Caco-2 (cell line): ENCODE measurements at regions not wholly inside any gene's neighbourhood (a gene's known extent, or its start where the extent isn't known, plus 50 kb on each side); places are given as distances from the start of the nearest gene placed in this dataset.

ENCODE experiments used
- BruUV-seq: library from RNA; stranded (reverse); fragments of 400-500 nt; replicated peaks from 2 replicates; lab custom pipeline; 2021; lab: Mats Ljungman, UMichigan
- CTCF ChIA-PET: fragments of 300-600 bp; sonication (Branson Sonifier 250); formaldehyde crosslinking; loops from one replicate; lab custom pipeline; 2022; ENCODE audit warnings: antibody characterized with exemption; lab: Charles Lee
- POLR2A ChIA-PET: fragments of 300-600 bp; sonication (Branson Sonifier 250); formaldehyde crosslinking; loops from one replicate; lab custom pipeline; 2022; ENCODE audit warnings: antibody characterized with exemption; lab: Charles Lee
- DNase-seq, 2 experiments: peaks; one replicate each; pipeline versions ENCODE4 v3.0.0 to v3.0.0-alpha.2; 2020 to 2022
- H3K27me3 ChIP-seq: replicated peaks from 2 replicates; pipeline ENCODE4 v1.6.0; 2011; ENCODE audit warnings: low read length; ENCODE audit not compliant: control insufficient read depth, insufficient read depth
- H3K36me3 ChIP-seq: 2 replicates; pipeline ENCODE4 v1.5.1; 2011; ENCODE audit warnings: low read length; ENCODE audit not compliant: control insufficient read depth, insufficient read depth
- H3K4me1 ChIP-seq: fragments of 250-450 bp; sonication (Bioruptor Pico); 2 replicates; pipeline ENCODE4 v1.5.1; 2020; ENCODE audit warnings: mild to moderate bottlenecking
- H3K4me3 ChIP-seq: 2 replicates; pipeline ENCODE4 v1.5.1; 2011; ENCODE audit warnings: low read depth, mild to moderate bottlenecking, control low read depth, low read length
- H3K9me3 ChIP-seq: fragments of 250-450 bp; sonication (Bioruptor Pico); 2 replicates; pipeline ENCODE4 v1.5.1; 2020; ENCODE audit warnings: mild to moderate bottlenecking, moderate library complexity
- H3K27ac Mint-ChIP-seq: one replicate; pipeline ENCODE4 v1.8.0; 2022; ENCODE audit warnings: mixed read lengths; ENCODE audit not compliant: unreplicated experiment
- H3K27me3 Mint-ChIP-seq: one replicate; pipeline ENCODE4 v1.8.0; 2022; ENCODE audit warnings: mixed read lengths; ENCODE audit not compliant: insufficient read depth, unreplicated experiment
- H3K36me3 Mint-ChIP-seq: one replicate; pipeline ENCODE4 v1.8.0; 2022; ENCODE audit warnings: mild to moderate bottlenecking, mixed read lengths; ENCODE audit not compliant: insufficient read depth, unreplicated experiment
- H3K4me1 Mint-ChIP-seq: one replicate; pipeline ENCODE4 v1.8.0; 2022; ENCODE audit warnings: low read depth, mixed read lengths; ENCODE audit not compliant: unreplicated experiment
- H3K4me3 Mint-ChIP-seq: one replicate; pipeline ENCODE4 v1.8.0; 2022; ENCODE audit warnings: mild to moderate bottlenecking, moderate library complexity, mixed read lengths; ENCODE audit not compliant: unreplicated experiment
- H3K9me3 Mint-ChIP-seq: one replicate; pipeline ENCODE4 v1.8.0; 2022; ENCODE audit warnings: mixed read lengths; ENCODE audit not compliant: unreplicated experiment
- CTCF ChIP-seq, 2 experiments: fragments of 200-600 bp in 1 of 2; IDR thresholded peaks; 1 replicate in 1 of 2; 2 replicates in 1 of 2; pipeline versions ENCODE4 v1.5.1 to v1.8.0; 2011 to 2022; ENCODE audit warnings: antibody characterized with exemption in 1 of 2, control low read depth in 1 of 2, inconsistent platforms in 1 of 2, low read depth in 1 of 2, low read length in 1 of 2, mild to moderate bottlenecking in 1 of 2, moderate library complexity in 1 of 2; ENCODE audit not compliant: insufficient read depth in 1 of 2, severe bottlenecking in 1 of 2, unreplicated experiment in 1 of 2
- intact Hi-C: fragments of 100-400 bp; cut with micrococcal nuclease; formaldehyde crosslinking; loops from one replicate; pipeline ENCODE4 v1.10.0; 2022; ENCODE audit not compliant: unreplicated experiment

- no TSS peak for BruUV-seq
- no peak for TF ChIP-seq CTCF (IDR thresholded peaks at IDR 0.05; ENCODE audit: insufficient read depth in 1 of 2, low read depth in 1 of 2, low read length in 1 of 2, severe bottlenecking in 1 of 2, unreplicated experiment in 1 of 2)
- ChIA-PET CTCF (no interaction called here), POLR2A (no interaction called here)
- Histone ChIP-seq H3K27me3 (no peaks in the 10 kb centered on the region), H3K36me3 (no peaks in the 10 kb centered on the region), H3K4me3 (no peak overlapping the region), H3K9me3 (no peaks in the 10 kb centered on the region), H3K4me1 (no peaks in the 10 kb centered on the region)
- Mint-ChIP-seq H3K9me3 (no peaks in the 10 kb centered on the region), H3K4me3 (no peak overlapping the region), H3K4me1 (no peaks in the 10 kb centered on the region), H3K27ac (no peak overlapping the region), H3K36me3 (no peaks in the 10 kb centered on the region), H3K27me3 (no peaks in the 10 kb centered on the region)
- intact Hi-C loops: no loop called here
- no peak for DNase-seq
Observed at GRCh38 chr1:65054481-65054880, 88.1 kb upstream of the JAK1 start.

GRCh38 chr1:65055747-65056146 lies 89.4 kb upstream of the JAK1 start:
- Histone ChIP-seq H3K27me3 (no peaks in the 10 kb centered on the region), H3K4me1 (no peaks in the 10 kb centered on the region), H3K4me3 (no peak overlapping the region), H3K36me3 (no peaks in the 10 kb centered on the region), H3K9me3 (no peaks in the 10 kb centered on the region)
- Mint-ChIP-seq H3K9me3 (no peaks in the 10 kb centered on the region), H3K27me3 (no peaks in the 10 kb centered on the region), H3K36me3 (no peaks in the 10 kb centered on the region), H3K27ac (no peak overlapping the region), H3K4me1 (no peaks in the 10 kb centered on the region), H3K4me3 (no peak overlapping the region)
- BruUV-seq: no TSS peak
- intact Hi-C loops: no loop called here
- CTCF ChIA-PET: no interaction called here
- no peak for DNase-seq
- no peak for TF ChIP-seq CTCF (IDR thresholded peaks at IDR 0.05; ENCODE audit: insufficient read depth in 1 of 2, low read depth in 1 of 2, low read length in 1 of 2, severe bottlenecking in 1 of 2, unreplicated experiment in 1 of 2)
- POLR2A ChIA-PET: no interaction called here

GRCh38 chr1:65056234-65056633 lies 89.9 kb upstream of the JAK1 start:
- Mint-ChIP-seq H3K27ac (no peak overlapping the region), H3K36me3 (no peaks in the 10 kb centered on the region), H3K4me1 (no peaks in the 10 kb centered on the region), H3K4me3 (no peak overlapping the region), H3K9me3 (no peaks in the 10 kb centered on the region), H3K27me3 (no peaks in the 10 kb centered on the region)
- CTCF ChIA-PET: no interaction called here
- no TSS peak for BruUV-seq
- no peak for TF ChIP-seq CTCF (IDR thresholded peaks at IDR 0.05; ENCODE audit: insufficient read depth in 1 of 2, low read depth in 1 of 2, low read length in 1 of 2, severe bottlenecking in 1 of 2, unreplicated experiment in 1 of 2)
- Histone ChIP-seq H3K27me3 (no peaks in the 10 kb centered on the region), H3K36me3 (no peaks in the 10 kb centered on the region), H3K9me3 (no peaks in the 10 kb centered on the region), H3K4me3 (no peak overlapping the region), H3K4me1 (no peaks in the 10 kb centered on the region)
- POLR2A ChIA-PET: no interaction called here
- intact Hi-C loops: no loop called here
- DNase-seq: no peak
